Astrocyte of the spinal cord (primary cell): ENCODE measurements at regions not wholly inside any gene's neighbourhood (a gene's known extent, or its start where the extent isn't known, plus 50 kb on each side); places are given as distances from the start of the nearest gene placed in this dataset.

ENCODE experiments used
- DNase-seq: peaks from one replicate; pipeline ENCODE4 v3.0.0; 2011; ENCODE audit warnings: low read depth, low spot score
- H3K4me3 ChIP-seq: 2 replicates; pipeline ENCODE4 v1.5.1; 2011; ENCODE audit warnings: low read depth, mild to moderate bottlenecking, low read length, moderate library complexity
- in situ Hi-C: cut with HindIII; loops from 2 replicates; pipeline ENCODE4 v1.10.0; 2017; ENCODE audit warnings: low sequenced_read_pairs
- TF ChIP-seq, protein P1 (sequence below): IDR thresholded peaks from 2 replicates; pipeline ENCODE4 v1.5.1; 2012; ENCODE audit warnings: low read depth, mild to moderate bottlenecking, low read length, inconsistent platforms

- H3K4me3 ChIP-seq, result no peak overlapping the region
- TF ChIP-seq, protein P1, sequence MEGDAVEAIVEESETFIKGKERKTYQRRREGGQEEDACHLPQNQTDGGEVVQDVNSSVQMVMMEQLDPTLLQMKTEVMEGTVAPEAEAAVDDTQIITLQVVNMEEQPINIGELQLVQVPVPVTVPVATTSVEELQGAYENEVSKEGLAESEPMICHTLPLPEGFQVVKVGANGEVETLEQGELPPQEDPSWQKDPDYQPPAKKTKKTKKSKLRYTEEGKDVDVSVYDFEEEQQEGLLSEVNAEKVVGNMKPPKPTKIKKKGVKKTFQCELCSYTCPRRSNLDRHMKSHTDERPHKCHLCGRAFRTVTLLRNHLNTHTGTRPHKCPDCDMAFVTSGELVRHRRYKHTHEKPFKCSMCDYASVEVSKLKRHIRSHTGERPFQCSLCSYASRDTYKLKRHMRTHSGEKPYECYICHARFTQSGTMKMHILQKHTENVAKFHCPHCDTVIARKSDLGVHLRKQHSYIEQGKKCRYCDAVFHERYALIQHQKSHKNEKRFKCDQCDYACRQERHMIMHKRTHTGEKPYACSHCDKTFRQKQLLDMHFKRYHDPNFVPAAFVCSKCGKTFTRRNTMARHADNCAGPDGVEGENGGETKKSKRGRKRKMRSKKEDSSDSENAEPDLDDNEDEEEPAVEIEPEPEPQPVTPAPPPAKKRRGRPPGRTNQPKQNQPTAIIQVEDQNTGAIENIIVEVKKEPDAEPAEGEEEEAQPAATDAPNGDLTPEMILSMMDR, result no peak
- in situ Hi-C loops, result no loop called here
- DNase-seq, result no peak
Measured at GRCh38 chr10:107741971-107742370, 577.5 kb upstream of the SORCS1 start.

GRCh38 chr10:107740962-107741690 is 576.6 kb upstream of the SORCS1 start:
- DNase-seq, result peak; percentile 13
- TF ChIP-seq, protein P1, result no peak
- no peak overlapping the region for H3K4me3 ChIP-seq
- in situ Hi-C loops, result no loop called here

GRCh38 chr10:107739951-107740350 is 575.4 kb upstream of the SORCS1 start:
- no peak overlapping the region for H3K4me3 ChIP-seq
- in situ Hi-C loops, result no loop called here
- TF ChIP-seq, protein P1, result no peak
- no peak for DNase-seq

DNA sequence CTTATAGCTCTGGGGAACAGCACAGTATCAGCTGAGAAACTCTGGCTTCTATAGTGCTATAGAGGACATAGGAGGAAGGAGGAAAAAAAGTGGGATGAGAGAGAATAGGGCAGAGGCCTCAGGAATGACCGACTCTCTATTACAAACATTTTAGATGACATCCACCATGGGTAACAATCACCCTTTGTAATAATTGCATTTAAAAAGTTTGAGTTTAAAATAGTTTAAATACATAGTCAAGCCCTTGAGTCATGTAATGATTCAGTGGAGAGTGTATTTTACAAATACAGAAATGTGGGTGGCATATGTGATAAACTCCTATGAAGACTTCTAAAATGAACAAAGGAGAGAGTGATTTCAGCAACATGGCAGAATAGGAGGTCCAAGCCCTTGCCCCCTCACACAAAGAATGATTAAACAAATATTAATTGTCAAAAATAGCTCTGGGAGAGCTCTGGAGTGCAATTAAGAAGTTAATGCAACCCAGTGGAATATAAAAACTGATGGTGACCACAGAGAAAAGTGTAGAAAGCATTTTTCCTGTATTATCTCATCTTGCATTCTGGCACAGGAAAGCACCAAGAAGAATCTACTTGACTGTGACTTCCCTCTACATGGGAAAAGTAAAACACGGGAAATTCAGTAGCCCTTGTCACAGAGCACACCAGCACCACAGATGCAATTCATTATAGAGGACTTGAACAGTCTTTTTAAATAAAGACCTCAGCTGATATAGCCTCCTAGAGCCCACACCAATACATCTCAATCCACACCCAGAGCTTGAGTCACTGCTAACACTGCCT is 569.0 kb upstream of the SORCS1 start:
- TF ChIP-seq, protein P1, result no peak
- H3K4me3 ChIP-seq, result no peak overlapping the region
- peak; percentile 41 for DNase-seq
- in situ Hi-C loops, result no loop called here

DNA sequence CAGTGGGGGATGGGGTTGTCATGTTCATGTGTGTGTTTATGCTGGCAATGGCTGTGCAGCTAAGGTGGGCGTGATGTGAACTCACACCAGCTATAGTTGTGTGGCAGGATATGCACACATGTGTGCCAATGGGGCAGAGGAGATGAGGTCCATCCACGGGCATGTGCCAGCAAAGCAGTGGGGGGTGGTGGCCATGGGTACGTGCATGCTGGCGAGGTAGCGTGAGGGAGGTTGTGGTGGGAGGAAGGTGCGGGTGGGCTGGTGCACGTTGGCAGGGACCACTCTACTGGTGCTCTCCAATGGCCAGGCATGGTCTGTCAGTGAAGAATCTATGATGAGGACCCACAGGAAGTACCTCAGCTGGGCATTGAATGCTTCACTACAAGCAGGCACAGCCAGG is 567.5 kb upstream of the SORCS1 start:
- TF ChIP-seq, protein P1, result no peak
- in situ Hi-C loops, result no loop called here
- H3K4me3 ChIP-seq, result no peak overlapping the region
- no peak for DNase-seq

DNA sequence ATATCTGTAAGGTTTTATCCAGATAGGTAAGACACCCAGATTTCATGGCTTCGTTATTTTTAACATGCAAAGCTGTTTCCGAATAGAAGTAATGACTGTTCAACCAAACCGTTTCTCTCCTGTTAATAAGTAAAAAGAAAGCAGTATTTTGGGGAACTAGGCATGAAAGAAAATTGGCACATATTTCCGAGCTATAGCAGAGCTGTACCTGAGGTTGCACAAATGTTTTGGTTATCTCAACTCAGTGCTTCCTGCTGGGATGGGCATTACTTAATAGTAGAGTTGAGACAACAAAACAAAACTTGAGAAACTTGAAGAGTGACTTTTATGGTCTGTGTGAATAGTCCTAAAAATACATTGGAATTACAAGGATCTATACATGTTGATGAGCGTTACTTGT is 564.3 kb upstream of the SORCS1 start:
- H3K4me3 ChIP-seq, result no peak overlapping the region
- TF ChIP-seq, protein P1, result no peak
- no peak for DNase-seq
- in situ Hi-C loops, result no loop called here
